AG09309 (cell line): ENCODE measurements at regions not wholly inside any gene's neighbourhood (a gene's known extent, or its start where the extent isn't known, plus 50 kb on each side); places are given as distances from the start of the nearest gene placed in this dataset.
"Not testable (repeated sequence)": the region's sequence is repeated elsewhere in the genome, so short reads cannot be mapped to it uniquely, and the experiment has no call there.

Experiments
- DNase-seq: peaks from one replicate; pipeline ENCODE4 v3.0.0-alpha.2; 2010; ENCODE audit warnings: low read depth
- H3K4me3 ChIP-seq: 2 replicates; pipeline ENCODE4 v1.5.1; 2011; ENCODE audit warnings: mild to moderate bottlenecking, low read depth, low read length, moderate library complexity; ENCODE audit not compliant: control insufficient read depth
- CTCF ChIP-seq: IDR thresholded peaks from 2 replicates; pipeline ENCODE4 v1.5.1; 2011; ENCODE audit warnings: mild to moderate bottlenecking, low read depth, low read length, inconsistent platforms; ENCODE audit not compliant: insufficient read depth, control insufficient read depth; ENCODE audit errors: missing control alignments

- no peak overlapping the region for H3K4me3 ChIP-seq
- no peak for DNase-seq
- TF ChIP-seq CTCF, result no peak
Measured at GRCh38 chr1:228845101-228845500, 109.8 kb downstream of the RHOU start.

GRCh38 chr1:228846952-228847351 is 111.7 kb downstream of the RHOU start:
- no peak for DNase-seq
- no peak overlapping the region for H3K4me3 ChIP-seq
- TF ChIP-seq CTCF, result no peak

- not testable (repeated sequence) for H3K4me3 ChIP-seq, DNase-seq
Measured at GRCh38 chr1:228847451-228847850, 112.2 kb downstream of the RHOU start.

GRCh38 chr1:228848406-228848805 is 113.1 kb downstream of the RHOU start:
- TF ChIP-seq CTCF, result no peak
- no peak for DNase-seq
- H3K4me3 ChIP-seq, result no peak overlapping the region

- H3K4me3 ChIP-seq, result no peak overlapping the region
- DNase-seq, result no peak
- TF ChIP-seq CTCF, result no peak
Measured at GRCh38 chr1:228849011-228849541, 113.8 kb downstream of the RHOU start.

GRCh38 chr1:228850141-228851100 is 115.1 kb downstream of the RHOU start:
- H3K4me3 ChIP-seq, result no peak overlapping the region
- TF ChIP-seq CTCF, result no peak
- no peak for DNase-seq

- DNase-seq, result no peak
- no peak for TF ChIP-seq CTCF
- no peak overlapping the region for H3K4me3 ChIP-seq
Measured at GRCh38 chr1:228851193-228851592, 115.9 kb downstream of the RHOU start.
